ENCODE measurements at regions not wholly inside any gene's neighbourhood (a gene's known extent, or its start where the extent isn't known, plus 50 kb on each side); places are given as distances from the start of the nearest gene placed in this dataset.

GRCh38 chr7:118845791-118846190, 621.3 kb downstream of the ANKRD7 start:
- no peaks in the 10 kb centered on the region for H3K4me1 ChIP-seq (ENCODE audit: control extremely low read depth in 1 of 4, control insufficient read depth in 4 of 4, insufficient read depth in 4 of 4, low read length in 3 of 4)
- no peaks in the 10 kb centered on the region for H3K36me3 ChIP-seq (ENCODE audit: control insufficient read depth in 4 of 4, insufficient read depth in 4 of 4, low read length in 3 of 4)
- CTCF ChIA-PET = no interaction called here
- no peak overlapping the region for H3K27ac ChIP-seq (ENCODE audit: insufficient read depth in 1 of 2, low read depth in 1 of 2, low read length in 2 of 2, poor library complexity in 1 of 2, severe bottlenecking in 2 of 2)
- POLR2A ChIA-PET = no interaction called here
- no peak for DNase-seq
- no peak overlapping the region for H3K4me3 ChIP-seq (ENCODE audit: control insufficient read depth in 1 of 7, extremely low read depth in 1 of 7, insufficient read depth in 4 of 7, low read depth in 2 of 7, low read length in 6 of 7)
- no peaks in the 10 kb centered on the region for H3K9me3 ChIP-seq (ENCODE audit: control extremely low read depth in 1 of 5, control insufficient read depth in 4 of 5, insufficient read depth in 2 of 5, low read depth in 1 of 5, low read length in 4 of 5)
- H3K27me3 ChIP-seq (replicated peaks in 2 of 5; ENCODE audit: control insufficient read depth in 4 of 5, insufficient read depth in 5 of 5, low read length in 4 of 5) = no peaks in the 10 kb centered on the region
- 85% methylated on average over 2 of the region's 3 CpGs for WGBS (ENCODE audit: insufficient coverage)

- Histone ChIP-seq H3K27me3 (replicated peaks in 2 of 5; ENCODE audit: control insufficient read depth in 4 of 5, insufficient read depth in 5 of 5, low read length in 4 of 5) (no peaks in the 10 kb centered on the region), H3K4me1 (ENCODE audit: control extremely low read depth in 1 of 4, control insufficient read depth in 4 of 4, insufficient read depth in 4 of 4, low read length in 3 of 4) (no peaks in the 10 kb centered on the region), H3K4me3 (ENCODE audit: control insufficient read depth in 1 of 7, extremely low read depth in 1 of 7, insufficient read depth in 4 of 7, low read depth in 2 of 7, low read length in 6 of 7) (no peak overlapping the region), H3K27ac (ENCODE audit: insufficient read depth in 1 of 2, low read depth in 1 of 2, low read length in 2 of 2, poor library complexity in 1 of 2, severe bottlenecking in 2 of 2) (no peak overlapping the region), H3K9me3 (ENCODE audit: control extremely low read depth in 1 of 5, control insufficient read depth in 4 of 5, insufficient read depth in 2 of 5, low read depth in 1 of 5, low read length in 4 of 5) (no peaks in the 10 kb centered on the region), H3K36me3 (ENCODE audit: control insufficient read depth in 4 of 4, insufficient read depth in 4 of 4, low read length in 3 of 4) (no peaks in the 10 kb centered on the region)
- ChIA-PET POLR2A (no interaction called here), CTCF (no interaction called here)
- DNase-seq = no peak
Observed at GRCh38 chr7:118846977-118847376, 622.5 kb downstream of the ANKRD7 start.

DNA sequence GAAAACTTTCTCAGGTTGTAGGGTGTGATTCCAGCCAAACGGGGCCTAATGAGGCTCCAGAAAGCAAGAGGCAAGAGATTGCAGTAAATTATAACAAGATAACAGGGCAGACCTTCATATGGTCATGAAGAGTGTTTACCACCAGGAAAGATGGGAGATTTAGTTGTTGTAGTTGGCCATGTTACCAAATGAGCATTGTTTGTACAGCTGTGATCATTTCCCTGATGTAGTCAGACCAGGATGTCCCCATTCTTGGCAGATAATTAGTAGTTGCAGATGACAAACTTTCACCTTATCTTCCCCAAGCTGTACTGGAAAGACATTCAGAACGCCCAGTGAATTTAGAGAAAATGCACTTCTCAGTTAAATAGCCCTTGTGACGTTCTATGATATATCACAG, 630.8 kb downstream of the ANKRD7 start:
- ChIA-PET CTCF (interaction anchor here (1.6 kb wide), 1 partner anchor 11 kb away, joined by 3 read pairs; no protein-coding TSS in a partner anchor), POLR2A (no interaction called here)
- DNase-seq = no peak
- WGBS (ENCODE audit: insufficient coverage) = 40% methylated on average over 1 of the region's 3 CpGs
- Histone ChIP-seq H3K27me3 (replicated peaks in 2 of 5; ENCODE audit: control insufficient read depth in 4 of 5, insufficient read depth in 5 of 5, low read length in 4 of 5) (no peaks in the 10 kb centered on the region), H3K4me1 (ENCODE audit: control extremely low read depth in 1 of 4, control insufficient read depth in 4 of 4, insufficient read depth in 4 of 4, low read length in 3 of 4) (no peaks in the 10 kb centered on the region), H3K36me3 (ENCODE audit: control insufficient read depth in 4 of 4, insufficient read depth in 4 of 4, low read length in 3 of 4) (no peaks in the 10 kb centered on the region), H3K9me3 (ENCODE audit: control extremely low read depth in 1 of 5, control insufficient read depth in 4 of 5, insufficient read depth in 2 of 5, low read depth in 1 of 5, low read length in 4 of 5) (no peaks in the 10 kb centered on the region), H3K4me3 (ENCODE audit: control insufficient read depth in 1 of 7, extremely low read depth in 1 of 7, insufficient read depth in 4 of 7, low read depth in 2 of 7, low read length in 6 of 7) (no peak overlapping the region), H3K27ac (ENCODE audit: insufficient read depth in 1 of 2, low read depth in 1 of 2, low read length in 2 of 2, poor library complexity in 1 of 2, severe bottlenecking in 2 of 2) (no peak overlapping the region)

DNA sequence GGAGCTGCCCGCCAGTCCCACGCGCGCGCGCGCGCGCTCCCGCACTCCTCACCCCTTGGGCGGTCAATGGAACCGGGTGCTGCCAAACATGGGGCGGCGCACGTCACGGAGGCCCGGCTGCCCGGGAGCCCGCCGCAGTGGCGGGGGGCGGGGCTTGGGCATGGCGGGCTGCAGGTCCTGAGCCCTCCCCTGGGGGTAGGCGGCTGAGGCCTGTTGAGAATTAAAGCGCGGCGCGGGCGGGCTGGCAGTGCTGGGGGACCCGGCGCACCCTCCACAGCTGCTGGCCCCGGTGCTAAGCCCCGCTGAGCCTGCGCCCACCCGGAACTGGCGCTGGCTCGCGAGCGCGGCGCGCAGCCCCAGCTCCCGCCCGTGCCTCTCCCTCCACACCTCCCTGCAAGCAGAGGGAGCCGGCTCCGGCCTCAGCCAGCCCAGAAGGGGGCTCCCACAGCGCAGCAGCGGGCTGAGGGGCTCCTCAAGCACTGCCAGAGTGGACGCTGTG, 634.2 kb downstream of the ANKRD7 start:
- Histone ChIP-seq H3K4me1 (ENCODE audit: control extremely low read depth in 1 of 4, control insufficient read depth in 4 of 4, insufficient read depth in 4 of 4, low read length in 3 of 4) (no peaks in the 10 kb centered on the region), H3K27me3 (replicated peaks in 2 of 5; ENCODE audit: control insufficient read depth in 4 of 5, insufficient read depth in 5 of 5, low read length in 4 of 5) (no peaks in the 10 kb centered on the region), H3K4me3 (ENCODE audit: control insufficient read depth in 1 of 7, extremely low read depth in 1 of 7, insufficient read depth in 4 of 7, low read depth in 2 of 7, low read length in 6 of 7) (peak overlapping the region in 1 of 7 experiments; percentile 9), H3K9me3 (ENCODE audit: control extremely low read depth in 1 of 5, control insufficient read depth in 4 of 5, insufficient read depth in 2 of 5, low read depth in 1 of 5, low read length in 4 of 5) (no peaks in the 10 kb centered on the region), H3K36me3 (ENCODE audit: control insufficient read depth in 4 of 4, insufficient read depth in 4 of 4, low read length in 3 of 4) (no peaks in the 10 kb centered on the region), H3K27ac (ENCODE audit: insufficient read depth in 1 of 2, low read depth in 1 of 2, low read length in 2 of 2, poor library complexity in 1 of 2, severe bottlenecking in 2 of 2) (no peak overlapping the region)
- peak in 1 of 3 donors; percentile 7 for DNase-seq
- CTCF ChIA-PET = no interaction called here
- WGBS (ENCODE audit: insufficient coverage) = 93% methylated on average over 27 of the region's 49 CpGs
- POLR2A ChIA-PET = no interaction called here

GRCh38 chr7:118861581-118861980, 637.1 kb downstream of the ANKRD7 start:
- Histone ChIP-seq H3K27me3 (replicated peaks in 2 of 5; ENCODE audit: control insufficient read depth in 4 of 5, insufficient read depth in 5 of 5, low read length in 4 of 5) (no peaks in the 10 kb centered on the region), H3K4me3 (ENCODE audit: control insufficient read depth in 1 of 7, extremely low read depth in 1 of 7, insufficient read depth in 4 of 7, low read depth in 2 of 7, low read length in 6 of 7) (no peak overlapping the region), H3K27ac (ENCODE audit: insufficient read depth in 1 of 2, low read depth in 1 of 2, low read length in 2 of 2, poor library complexity in 1 of 2, severe bottlenecking in 2 of 2) (no peak overlapping the region), H3K36me3 (ENCODE audit: control insufficient read depth in 4 of 4, insufficient read depth in 4 of 4, low read length in 3 of 4) (no peaks in the 10 kb centered on the region), H3K9me3 (ENCODE audit: control extremely low read depth in 1 of 5, control insufficient read depth in 4 of 5, insufficient read depth in 2 of 5, low read depth in 1 of 5, low read length in 4 of 5) (no peaks in the 10 kb centered on the region), H3K4me1 (ENCODE audit: control extremely low read depth in 1 of 4, control insufficient read depth in 4 of 4, insufficient read depth in 4 of 4, low read length in 3 of 4) (no peaks in the 10 kb centered on the region)
- DNase-seq = no peak
- CTCF ChIA-PET = no interaction called here
- POLR2A ChIA-PET = no interaction called here
- WGBS (ENCODE audit: insufficient coverage) = 100% methylated on average over 2 of the region's 2 CpGs

GRCh38 chr7:118862740-118863139, 638.2 kb downstream of the ANKRD7 start:
- CTCF ChIA-PET = no interaction called here
- Histone ChIP-seq H3K4me1 (ENCODE audit: control extremely low read depth in 1 of 4, control insufficient read depth in 4 of 4, insufficient read depth in 4 of 4, low read length in 3 of 4) (no peaks in the 10 kb centered on the region), H3K27ac (ENCODE audit: insufficient read depth in 1 of 2, low read depth in 1 of 2, low read length in 2 of 2, poor library complexity in 1 of 2, severe bottlenecking in 2 of 2) (no peak overlapping the region), H3K4me3 (ENCODE audit: control insufficient read depth in 1 of 7, extremely low read depth in 1 of 7, insufficient read depth in 4 of 7, low read depth in 2 of 7, low read length in 6 of 7) (no peak overlapping the region), H3K9me3 (ENCODE audit: control extremely low read depth in 1 of 5, control insufficient read depth in 4 of 5, insufficient read depth in 2 of 5, low read depth in 1 of 5, low read length in 4 of 5) (no peaks in the 10 kb centered on the region), H3K27me3 (replicated peaks in 2 of 5; ENCODE audit: control insufficient read depth in 4 of 5, insufficient read depth in 5 of 5, low read length in 4 of 5) (no peaks in the 10 kb centered on the region), H3K36me3 (ENCODE audit: control insufficient read depth in 4 of 4, insufficient read depth in 4 of 4, low read length in 3 of 4) (no peaks in the 10 kb centered on the region)
- POLR2A ChIA-PET = no interaction called here
- WGBS (ENCODE audit: insufficient coverage) = no CpG with 5 or more reads among the region's 1 CpG
- no peak for DNase-seq

GRCh38 chr7:118863966-118864365, 639.5 kb downstream of the ANKRD7 start:
- H3K4me3 ChIP-seq (ENCODE audit: control insufficient read depth in 1 of 7, extremely low read depth in 1 of 7, insufficient read depth in 4 of 7, low read depth in 2 of 7, low read length in 6 of 7) = no peak overlapping the region
- no peaks in the 10 kb centered on the region for H3K9me3 ChIP-seq (ENCODE audit: control extremely low read depth in 1 of 5, control insufficient read depth in 4 of 5, insufficient read depth in 2 of 5, low read depth in 1 of 5, low read length in 4 of 5)
- no peak for DNase-seq
- no peaks in the 10 kb centered on the region for H3K27me3 ChIP-seq (replicated peaks in 2 of 5; ENCODE audit: control insufficient read depth in 4 of 5, insufficient read depth in 5 of 5, low read length in 4 of 5)
- H3K36me3 ChIP-seq (ENCODE audit: control insufficient read depth in 4 of 4, insufficient read depth in 4 of 4, low read length in 3 of 4) = no peaks in the 10 kb centered on the region
- no peak overlapping the region for H3K27ac ChIP-seq (ENCODE audit: insufficient read depth in 1 of 2, low read depth in 1 of 2, low read length in 2 of 2, poor library complexity in 1 of 2, severe bottlenecking in 2 of 2)
- CTCF ChIA-PET = no interaction called here
- H3K4me1 ChIP-seq (ENCODE audit: control extremely low read depth in 1 of 4, control insufficient read depth in 4 of 4, insufficient read depth in 4 of 4, low read length in 3 of 4) = no peaks in the 10 kb centered on the region
- WGBS (ENCODE audit: insufficient coverage) = 100% methylated on average over 1 of the region's 2 CpGs
- POLR2A ChIA-PET = no interaction called here
